Lung (tissue), 11 donors: ENCODE measurements at regions not wholly inside any gene's neighbourhood (a gene's known extent, or its start where the extent isn't known, plus 50 kb on each side); places are given as distances from the start of the nearest gene placed in this dataset.

Experiments
- ATAC-seq: fragments of 200-7000 bp; cut with Tn5 transposase; one replicate; pipeline ENCODE4 v1.9.1; 2020; ENCODE audit warnings: moderate number of reproducible peaks; ENCODE audit not compliant: insufficient read depth, low FRiP score
- DNase-seq, 3 donors: peaks; one replicate each; pipeline ENCODE4 v3.0.0-alpha.2; 2013 to 2017
- H3K27ac ChIP-seq, 2 donors: one replicate each; pipeline ENCODE4 v1.5.1; 2013; ENCODE audit warnings: mild to moderate bottlenecking in 2 of 2, moderate library complexity in 2 of 2, control low read depth in 1 of 2, inconsistent platforms in 1 of 2, low read depth in 1 of 2, low read length in 1 of 2
- H3K27me3 ChIP-seq, 3 donors: one replicate each; pipeline ENCODE4 v1.5.1; 2013; ENCODE audit warnings: low read length in 2 of 3; ENCODE audit not compliant: control insufficient read depth in 3 of 3, insufficient read depth in 3 of 3
- H3K36me3 ChIP-seq, 4 donors: one replicate each; pipeline ENCODE4 v1.5.1; 2013; ENCODE audit warnings: low read length in 4 of 4, mild to moderate bottlenecking in 1 of 4, moderate library complexity in 1 of 4; ENCODE audit not compliant: control insufficient read depth in 4 of 4, insufficient read depth in 4 of 4
- H3K4me1 ChIP-seq, 5 donors: one replicate each; pipeline ENCODE4 v1.5.1; 2013; ENCODE audit warnings: low read length in 5 of 5, mild to moderate bottlenecking in 2 of 5, moderate library complexity in 1 of 5; ENCODE audit not compliant: control insufficient read depth in 5 of 5, insufficient read depth in 5 of 5
- H3K4me3 ChIP-seq: one replicate; pipeline ENCODE4 v1.5.1; 2013; ENCODE audit warnings: mild to moderate bottlenecking, control low read depth, moderate library complexity
- H3K9ac ChIP-seq, 2 donors: one replicate each; pipeline ENCODE4 v1.5.1; 2013; ENCODE audit warnings: low read length in 2 of 2, control low read depth in 1 of 2; ENCODE audit not compliant: insufficient read depth in 1 of 2
- H3K9me3 ChIP-seq, 4 donors: one replicate each; pipeline ENCODE4 v1.5.1; 2013; ENCODE audit warnings: low read length in 3 of 4, mild to moderate bottlenecking in 1 of 4, moderate library complexity in 1 of 4; ENCODE audit not compliant: control insufficient read depth in 4 of 4, insufficient read depth in 3 of 4
- WGBS, 2 donors: extraction: QIAGEN DNeasy Blood & Tissue Kit; methylation state at CpG; one replicate each; pipeline ENCODE4 v1.1.7; 2013; 5-methylcytosine and 5-hydroxymethylcytosine counted together
- TF ChIP-seq, protein P1 (sequence below): IDR thresholded peaks from 2 replicates; pipeline ENCODE4 v1.5.1; 2012; ENCODE audit warnings: mild to moderate bottlenecking; ENCODE audit errors: control extremely low read depth, extremely low read depth
- donor health status: control.
- donor health status: control.
- donor health status: Bipolar disorder and iron deficiency.
- donor health status: healthy.
- donor health status: DM: yes; HTN: yes; CAD: no.

DNA sequence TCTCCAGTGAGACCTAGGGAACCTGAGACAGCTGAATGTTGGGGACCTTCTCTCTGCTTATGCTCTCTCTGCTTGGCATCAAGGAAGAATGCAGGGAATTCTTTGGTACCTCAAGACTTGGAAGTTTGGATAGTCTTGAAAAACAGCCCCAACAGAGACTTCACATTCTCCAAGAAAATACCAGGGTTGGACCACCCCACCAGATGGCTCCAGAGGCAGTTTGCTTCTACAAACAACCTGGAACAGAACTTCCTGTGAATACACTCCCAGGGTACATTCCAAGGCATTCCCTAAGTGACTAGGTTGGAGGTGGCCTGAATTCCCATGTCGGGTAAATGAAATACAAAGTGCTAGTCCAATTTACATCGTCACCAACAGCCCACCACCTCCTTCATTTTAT lies 314.4 kb downstream of the PMP22 start:
- peaks cover 0 to 6% (median 0%) of the 10 kb centered on the region in 5 donors for H3K4me1 ChIP-seq
- H3K36me3 ChIP-seq, result no peaks in the 10 kb centered on the region
- ATAC-seq (no peak), DNase-seq (no peak)
- WGBS, 2 donors, result 89 to 91% methylated on average over 2 of the region's 2 CpGs
- H3K27ac ChIP-seq, result no peak overlapping the region
- H3K9ac ChIP-seq, result no peak overlapping the region
- H3K27me3 ChIP-seq, result no peaks in the 10 kb centered on the region
- TF ChIP-seq, protein P1, sequence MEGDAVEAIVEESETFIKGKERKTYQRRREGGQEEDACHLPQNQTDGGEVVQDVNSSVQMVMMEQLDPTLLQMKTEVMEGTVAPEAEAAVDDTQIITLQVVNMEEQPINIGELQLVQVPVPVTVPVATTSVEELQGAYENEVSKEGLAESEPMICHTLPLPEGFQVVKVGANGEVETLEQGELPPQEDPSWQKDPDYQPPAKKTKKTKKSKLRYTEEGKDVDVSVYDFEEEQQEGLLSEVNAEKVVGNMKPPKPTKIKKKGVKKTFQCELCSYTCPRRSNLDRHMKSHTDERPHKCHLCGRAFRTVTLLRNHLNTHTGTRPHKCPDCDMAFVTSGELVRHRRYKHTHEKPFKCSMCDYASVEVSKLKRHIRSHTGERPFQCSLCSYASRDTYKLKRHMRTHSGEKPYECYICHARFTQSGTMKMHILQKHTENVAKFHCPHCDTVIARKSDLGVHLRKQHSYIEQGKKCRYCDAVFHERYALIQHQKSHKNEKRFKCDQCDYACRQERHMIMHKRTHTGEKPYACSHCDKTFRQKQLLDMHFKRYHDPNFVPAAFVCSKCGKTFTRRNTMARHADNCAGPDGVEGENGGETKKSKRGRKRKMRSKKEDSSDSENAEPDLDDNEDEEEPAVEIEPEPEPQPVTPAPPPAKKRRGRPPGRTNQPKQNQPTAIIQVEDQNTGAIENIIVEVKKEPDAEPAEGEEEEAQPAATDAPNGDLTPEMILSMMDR, result no peak
- no peak overlapping the region for H3K4me3 ChIP-seq
- no peaks in the 10 kb centered on the region for H3K9me3 ChIP-seq

DNA sequence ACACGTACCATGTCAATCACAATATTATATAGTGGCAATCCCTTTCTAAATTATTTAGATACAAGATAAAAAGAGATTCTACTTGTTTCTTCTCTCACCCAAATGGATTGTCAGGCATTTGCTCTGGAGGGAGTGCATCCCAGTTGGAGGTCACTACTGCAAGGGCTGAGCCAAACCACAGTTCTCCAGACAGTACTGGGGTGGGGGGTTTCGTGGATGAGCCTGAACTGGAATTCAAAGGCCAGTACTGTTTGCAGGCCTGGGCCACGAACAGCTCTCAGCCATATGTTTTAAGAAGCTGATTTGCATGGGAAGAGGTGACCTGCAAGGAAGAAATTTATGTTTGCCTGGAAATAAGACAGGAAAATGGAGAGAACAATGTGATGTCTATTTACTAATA lies 314.9 kb downstream of the PMP22 start:
- Histone ChIP-seq H3K4me1 (peaks cover 0 to 6% (median 0%) of the 10 kb centered on the region in 5 donors), H3K9ac (no peak overlapping the region), H3K27me3 (no peaks in the 10 kb centered on the region), H3K27ac (no peak overlapping the region), H3K36me3 (no peaks in the 10 kb centered on the region), H3K4me3 (no peak overlapping the region), H3K9me3 (no peaks in the 10 kb centered on the region)
- no peak for DNase-seq
- TF ChIP-seq, protein P1, result no peak
- WGBS, 2 donors, result 60 to 79% methylated on average over 3 of the region's 3 CpGs
- ATAC-seq, result no peak

DNA sequence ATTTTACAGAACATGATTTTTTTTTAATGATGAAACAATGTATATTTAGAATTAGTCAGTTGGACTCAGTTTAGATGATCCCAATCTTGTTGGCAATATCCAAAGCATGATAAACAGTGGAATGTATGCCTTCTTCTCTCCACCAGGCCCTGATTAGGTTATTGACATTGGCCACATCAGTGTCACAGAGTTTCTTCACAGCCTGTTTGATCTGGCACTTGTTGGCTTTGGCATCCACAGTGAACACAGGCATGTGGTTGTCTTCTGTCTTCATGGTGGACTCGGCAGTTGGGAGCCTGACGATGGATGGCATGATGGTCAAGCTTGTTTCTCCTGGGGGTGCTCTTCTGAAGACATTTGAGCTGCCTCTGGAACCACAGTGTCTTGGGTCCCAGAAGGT lies 317.5 kb downstream of the PMP22 start:
- TF ChIP-seq, protein P1, result no peak
- ATAC-seq, result no peak
- DNase-seq, result no peak
- Histone ChIP-seq H3K4me1 (peaks cover 0 to 6% (median 0%) of the 10 kb centered on the region in 5 donors), H3K27me3 (no peaks in the 10 kb centered on the region), H3K27ac (no peak overlapping the region), H3K36me3 (no peaks in the 10 kb centered on the region), H3K9me3 (no peaks in the 10 kb centered on the region), H3K9ac (no peak overlapping the region), H3K4me3 (no peak overlapping the region)
- WGBS, 2 donors, result 89 to 95% methylated on average over 2 of the region's 2 CpGs

DNA sequence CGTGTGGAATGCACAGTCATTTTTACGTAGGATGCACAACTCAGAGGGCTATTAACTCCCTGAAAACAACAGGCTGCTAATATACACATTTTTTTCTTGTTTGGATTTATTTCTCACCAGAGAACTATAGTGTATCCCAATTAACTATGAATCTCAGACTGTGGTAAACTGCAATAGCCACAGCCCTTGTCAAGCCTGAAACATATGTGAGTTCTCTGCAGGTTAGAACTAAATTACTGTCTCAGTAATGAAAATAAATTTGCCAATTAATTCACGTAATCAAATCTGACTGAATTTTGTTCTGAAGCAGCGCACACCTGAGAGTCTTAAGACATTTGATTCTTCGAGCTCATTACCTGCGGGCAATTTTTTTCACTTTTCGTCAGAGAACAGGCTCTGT lies 318.6 kb downstream of the PMP22 start:
- Histone ChIP-seq H3K27ac (no peak overlapping the region), H3K9ac (no peak overlapping the region), H3K36me3 (no peaks in the 10 kb centered on the region), H3K27me3 (no peaks in the 10 kb centered on the region), H3K9me3 (no peaks in the 10 kb centered on the region), H3K4me3 (no peak overlapping the region), H3K4me1 (peaks cover 0 to 6% (median 0%) of the 10 kb centered on the region in 5 donors)
- ATAC-seq, result no peak
- DNase-seq, result no peak
- TF ChIP-seq, protein P1, result no peak
- 81 to 87% methylated on average over 7 of the region's 7 CpGs for WGBS, 2 donors
